Skeletal muscle cell (primary cell): ENCODE measurements at regions not wholly inside any gene's neighbourhood (a gene's known extent, or its start where the extent isn't known, plus 50 kb on each side); places are given as distances from the start of the nearest gene placed in this dataset.

ENCODE experiments used
- DNase-seq: peaks from one replicate; pipeline ENCODE4 v3.0.0-alpha.2; 2010; ENCODE audit warnings: low read depth
- H3K4me3 ChIP-seq: 2 replicates; pipeline ENCODE4 v1.5.1; 2011; ENCODE audit warnings: low read depth, mild to moderate bottlenecking, control low read depth, low read length, moderate library complexity

DNA sequence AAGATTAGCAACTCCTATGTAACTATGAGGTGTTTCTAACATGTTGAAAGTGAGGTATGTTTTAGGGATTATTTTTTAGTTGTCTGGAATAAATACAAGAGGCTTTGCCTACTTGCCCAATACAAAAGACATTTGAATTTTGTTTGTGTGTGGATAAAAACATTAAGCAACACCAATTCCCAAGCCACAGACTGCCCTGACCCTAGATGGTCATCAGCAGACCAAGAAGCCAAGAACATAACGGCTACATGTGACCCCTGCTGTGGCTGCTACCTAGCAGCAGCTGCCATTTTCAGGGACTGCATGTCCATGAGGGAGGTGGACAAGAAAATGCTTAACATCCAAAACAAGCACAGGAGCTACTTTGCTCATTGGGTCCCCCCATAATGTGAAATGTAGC is 70.5 kb upstream of the QRFPR start:
- H3K4me3 ChIP-seq, result no peak overlapping the region
- DNase-seq, result no peak

- no peak for DNase-seq
These were observed 68.6 kb upstream of the QRFPR start for GRCh38 chr4:121449416-121449815.

DNA sequence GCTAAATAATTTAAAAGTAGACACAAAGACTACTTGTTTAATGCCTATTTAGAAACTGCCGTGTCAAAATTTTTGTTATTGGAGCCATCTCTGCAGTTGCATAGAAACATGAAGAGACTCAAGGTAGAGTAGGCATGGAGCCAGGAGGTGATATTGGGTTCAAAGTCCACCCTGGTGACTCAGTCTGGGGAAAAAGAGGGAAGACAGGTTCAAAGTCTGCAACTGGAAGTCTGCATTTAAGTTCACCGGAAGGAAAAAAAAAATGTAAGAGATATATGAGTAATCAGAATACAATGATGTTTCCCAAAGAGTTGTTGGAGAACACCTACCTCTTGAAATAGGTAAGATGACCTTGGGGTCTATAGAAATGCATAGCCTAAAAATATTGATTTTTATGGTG is 67.4 kb upstream of the QRFPR start:
- DNase-seq, result no peak
- no peak overlapping the region for H3K4me3 ChIP-seq

More at GRCh38 chr4:121449416-121449815, 68.6 kb upstream of the QRFPR start:
- no peak overlapping the region for H3K4me3 ChIP-seq

DNA sequence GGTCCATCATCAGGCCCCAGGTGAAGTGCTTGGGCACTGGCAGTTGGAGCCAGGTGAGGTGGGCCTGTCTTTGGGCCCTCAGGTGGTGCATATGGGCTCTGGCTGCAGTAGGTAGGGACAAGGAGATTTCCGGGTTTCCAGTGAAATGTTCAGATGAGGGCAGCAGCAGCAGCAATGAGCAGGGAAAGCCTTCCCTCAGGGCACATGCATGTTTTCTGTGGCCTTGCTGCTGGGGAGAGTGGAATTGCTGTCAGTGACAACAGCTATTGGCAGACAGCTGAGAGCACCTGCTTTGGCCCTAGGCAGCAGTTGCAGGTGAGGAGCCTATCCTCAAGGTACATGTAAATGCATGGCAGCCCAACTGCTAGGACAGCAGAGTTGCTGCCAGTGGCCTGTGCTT is 58.9 kb upstream of the QRFPR start:
- DNase-seq, result no peak
- H3K4me3 ChIP-seq, result no peak overlapping the region
